GM10248 (cell line): ENCODE measurements at regions not wholly inside any gene's neighbourhood (a gene's known extent, or its start where the extent isn't known, plus 50 kb on each side); places are given as distances from the start of the nearest gene placed in this dataset.

Experiments used
- CTCF ChIA-PET: fragments of 300-600 bp; sonication (Branson Sonifier 250); formaldehyde crosslinking; extraction: SDS; loops from one replicate; lab custom pipeline; 2021; ENCODE audit warnings: antibody characterized with exemption; lab: Yijun Ruan, JAX
- POLR2A ChIA-PET: fragments of 350-650 bp; sonication (Branson Sonifier 250); formaldehyde crosslinking; extraction: SDS; loops from one replicate; lab custom pipeline; 2020; ENCODE audit warnings: antibody characterized with exemption; lab: Yijun Ruan, JAX
- DNase-seq: peaks from one replicate; pipeline ENCODE4 v3.0.0; 2012; ENCODE audit errors: extremely low spot score
- CTCF ChIP-seq: IDR thresholded peaks from 2 replicates; pipeline ENCODE4 v1.5.1; 2012; ENCODE audit warnings: mild to moderate bottlenecking, low read depth; ENCODE audit errors: extremely low read depth, missing control alignments, control extremely low read depth

- no peak for TF ChIP-seq CTCF
- ChIA-PET POLR2A (no interaction called here), CTCF (interaction anchor here (0.8 to 2.0 kb wide), 2 partner anchors 9 to 10 kb away, joined by 3 to 4 read pairs; no protein-coding TSS in a partner anchor)
- DNase-seq: no peak
Measured at GRCh38 chr13:53941588-53942190, 913.1 kb downstream of the OLFM4 start.

- CTCF ChIA-PET: no interaction called here
- POLR2A ChIA-PET: no interaction called here
- no peak for DNase-seq
- no peak for TF ChIP-seq CTCF
Measured at GRCh38 chr13:53946500-53946899, 917.9 kb downstream of the OLFM4 start.

- DNase-seq: no peak
- no peak for TF ChIP-seq CTCF
- POLR2A ChIA-PET: no interaction called here
- CTCF ChIA-PET: no interaction called here
Measured at GRCh38 chr13:53953183-53953582, 924.6 kb downstream of the OLFM4 start.
